Neural progenitor cell (in vitro differentiated cells): ENCODE measurements at regions not wholly inside any gene's neighbourhood (a gene's known extent, or its start where the extent isn't known, plus 50 kb on each side); places are given as distances from the start of the nearest gene placed in this dataset.

ENCODE experiments used
- DNase-seq: peaks from one replicate; pipeline ENCODE4 v3.0.0-alpha.2; 2016; ENCODE audit warnings: low spot score
- H2AFZ ChIP-seq: fragments of 200-600 bp; sonication (generic); replicated peaks from 2 replicates; pipeline ENCODE4 v1.6.1; 2016; ENCODE audit warnings: antibody characterized with exemption
- H3F3A ChIP-seq: fragments of 200-600 bp; sonication (generic); 2 replicates; pipeline ENCODE4 v1.6.1; 2016; ENCODE audit warnings: antibody characterized with exemption, low read depth
- H3K27ac ChIP-seq: fragments of 200-600 bp; sonication (generic); 2 replicates; pipeline ENCODE4 v1.5.1; 2016; ENCODE audit warnings: mild to moderate bottlenecking
- H3K27me3 ChIP-seq: fragments of 200-600 bp; sonication (generic); 2 replicates; pipeline ENCODE4 v1.6.1; 2016; ENCODE audit warnings: mild to moderate bottlenecking, moderate library complexity
- H3K36me3 ChIP-seq: fragments of 200-600 bp; sonication (generic); 2 replicates; pipeline ENCODE4 v1.5.1; 2016
- H3K4me1 ChIP-seq: fragments of 200-600 bp; sonication (generic); 2 replicates; pipeline ENCODE4 v1.6.1; 2016; ENCODE audit warnings: mixed run types
- H3K4me2 ChIP-seq: fragments of 200-600 bp; sonication (generic); 2 replicates; pipeline ENCODE4 v1.6.1; 2016
- H3K4me3 ChIP-seq: fragments of 200-600 bp; sonication (generic); 2 replicates; pipeline ENCODE4 v1.5.1; 2016
- H3K79me2 ChIP-seq: fragments of 200-600 bp; sonication (generic); 2 replicates; pipeline ENCODE4 v1.6.1; 2016; ENCODE audit warnings: low read depth
- H3K9ac ChIP-seq: fragments of 200-600 bp; sonication (generic); 2 replicates; pipeline ENCODE4 v1.6.1; 2016
- H3K9me3 ChIP-seq: fragments of 200-600 bp; sonication (generic); 2 replicates; pipeline ENCODE4 v1.5.1; 2016; ENCODE audit warnings: low read depth
- H4K20me1 ChIP-seq: fragments of 200-600 bp; sonication (generic); 2 replicates; pipeline ENCODE4 v1.6.1; 2016; ENCODE audit warnings: low read depth
- H3K27ac Mint-ChIP-seq: 3 replicates; pipeline ENCODE4 v1.8.0; 2021; ENCODE audit warnings: mixed read lengths
- H3K27me3 Mint-ChIP-seq: 2 replicates; pipeline ENCODE4 v1.8.0; 2022; ENCODE audit warnings: low read depth, mild to moderate bottlenecking, inconsistent platforms, moderate library complexity, mixed read lengths; ENCODE audit not compliant: insufficient read depth
- H3K36me3 Mint-ChIP-seq: 3 replicates; pipeline ENCODE4 v1.8.0; 2021; ENCODE audit warnings: mixed read lengths
- H3K4me1 Mint-ChIP-seq: 3 replicates; pipeline ENCODE4 v1.8.0; 2021; ENCODE audit warnings: mixed read lengths
- H3K4me3 Mint-ChIP-seq: 3 replicates; pipeline ENCODE4 v1.8.0; 2021; ENCODE audit warnings: mild to moderate bottlenecking, moderate library complexity, mixed read lengths
- H3K9me3 Mint-ChIP-seq: 3 replicates; pipeline ENCODE4 v1.8.0; 2020; ENCODE audit warnings: mixed read lengths
- EZH2 ChIP-seq: fragments of 200-600 bp; sonication (generic); IDR thresholded peaks from 2 replicates; pipeline ENCODE4 v1.6.1; 2017; ENCODE audit warnings: antibody characterized with exemption, mild to moderate bottlenecking, moderate library complexity
- EZH2phosphoT487 ChIP-seq: fragments of 200-600 bp; sonication (generic); IDR thresholded peaks from 2 replicates; pipeline ENCODE4 v1.6.1; 2017; ENCODE audit warnings: antibody characterized with exemption
- TF ChIP-seq, protein P1 (sequence below): fragments of 200-600 bp; sonication (generic); IDR thresholded peaks from 2 replicates; pipeline ENCODE4 v1.5.1; 2017; ENCODE audit warnings: antibody characterized with exemption, mild to moderate bottlenecking

DNA sequence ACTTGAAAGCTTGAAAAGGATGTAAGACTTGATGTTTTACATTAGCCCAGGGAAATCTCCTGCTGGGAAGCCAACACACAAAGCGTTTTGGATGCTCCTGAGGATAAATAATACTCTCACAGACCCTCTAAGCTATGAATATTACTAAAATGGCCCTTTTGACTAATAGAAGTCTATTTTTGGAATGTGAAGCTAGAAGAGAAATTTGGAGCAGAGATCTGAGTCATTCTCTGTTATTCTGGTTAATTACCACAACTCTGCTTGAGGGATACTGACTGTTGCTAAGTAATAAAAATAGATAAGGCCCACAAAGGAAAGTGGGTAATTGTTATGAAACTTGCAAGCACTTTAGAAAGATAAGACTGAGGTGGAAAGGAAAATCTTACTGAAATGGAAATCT, 346.2 kb upstream of the STXBP6 start:
- Mint-ChIP-seq H3K27me3 (no peaks in the 10 kb centered on the region), H3K4me1 (peaks cover 20% of the 10 kb centered on the region), H3K36me3 (no peaks in the 10 kb centered on the region), H3K27ac (no peak overlapping the region), H3K9me3 (no peaks in the 10 kb centered on the region), H3K4me3 (no peak overlapping the region)
- Histone ChIP-seq H3K27me3 (peaks cover 5% of the 10 kb centered on the region), H3K27ac (no peak overlapping the region), H3K79me2 (no peaks in the 10 kb centered on the region), H3K4me2 (no peak overlapping the region), H3K4me3 (no peak overlapping the region), H3K36me3 (no peaks in the 10 kb centered on the region), H3K9ac (no peak overlapping the region), H3F3A (no peaks in the 10 kb centered on the region), H2AFZ (no peak overlapping the region), H4K20me1 (no peaks in the 10 kb centered on the region), H3K4me1 (no peaks in the 10 kb centered on the region), H3K9me3 (no peaks in the 10 kb centered on the region)
- no peak for DNase-seq
- TF ChIP-seq, protein P1, sequence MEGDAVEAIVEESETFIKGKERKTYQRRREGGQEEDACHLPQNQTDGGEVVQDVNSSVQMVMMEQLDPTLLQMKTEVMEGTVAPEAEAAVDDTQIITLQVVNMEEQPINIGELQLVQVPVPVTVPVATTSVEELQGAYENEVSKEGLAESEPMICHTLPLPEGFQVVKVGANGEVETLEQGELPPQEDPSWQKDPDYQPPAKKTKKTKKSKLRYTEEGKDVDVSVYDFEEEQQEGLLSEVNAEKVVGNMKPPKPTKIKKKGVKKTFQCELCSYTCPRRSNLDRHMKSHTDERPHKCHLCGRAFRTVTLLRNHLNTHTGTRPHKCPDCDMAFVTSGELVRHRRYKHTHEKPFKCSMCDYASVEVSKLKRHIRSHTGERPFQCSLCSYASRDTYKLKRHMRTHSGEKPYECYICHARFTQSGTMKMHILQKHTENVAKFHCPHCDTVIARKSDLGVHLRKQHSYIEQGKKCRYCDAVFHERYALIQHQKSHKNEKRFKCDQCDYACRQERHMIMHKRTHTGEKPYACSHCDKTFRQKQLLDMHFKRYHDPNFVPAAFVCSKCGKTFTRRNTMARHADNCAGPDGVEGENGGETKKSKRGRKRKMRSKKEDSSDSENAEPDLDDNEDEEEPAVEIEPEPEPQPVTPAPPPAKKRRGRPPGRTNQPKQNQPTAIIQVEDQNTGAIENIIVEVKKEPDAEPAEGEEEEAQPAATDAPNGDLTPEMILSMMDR, result no peak
- no peak for TF ChIP-seq EZH2
- TF ChIP-seq EZH2phosphoT487, result no peak

GRCh38 chr14:25394791-25395391, 344.9 kb upstream of the STXBP6 start:
- Histone ChIP-seq H4K20me1 (no peaks in the 10 kb centered on the region), H3K27ac (no peak overlapping the region), H3K36me3 (no peaks in the 10 kb centered on the region), H3K79me2 (no peaks in the 10 kb centered on the region), H3K9me3 (no peaks in the 10 kb centered on the region), H3K27me3 (no peaks in the 10 kb centered on the region), H3K4me2 (no peak overlapping the region), H3K9ac (no peak overlapping the region), H2AFZ (no peak overlapping the region), H3K4me3 (no peak overlapping the region), H3K4me1 (no peaks in the 10 kb centered on the region), H3F3A (no peaks in the 10 kb centered on the region)
- Mint-ChIP-seq H3K4me3 (no peak overlapping the region), H3K9me3 (no peaks in the 10 kb centered on the region), H3K27ac (no peak overlapping the region), H3K36me3 (no peaks in the 10 kb centered on the region), H3K27me3 (no peaks in the 10 kb centered on the region), H3K4me1 (peaks cover 20% of the 10 kb centered on the region)
- peak; percentile 2 for DNase-seq
- TF ChIP-seq, protein P1, result no peak
- TF ChIP-seq EZH2phosphoT487, result no peak
- no peak for TF ChIP-seq EZH2

- no peak for DNase-seq
- no peak overlapping the region for H3K27ac ChIP-seq
- no peaks in the 10 kb centered on the region for H3K27me3 ChIP-seq
- H3K4me1 ChIP-seq, result no peaks in the 10 kb centered on the region
- H3K79me2 ChIP-seq, result no peaks in the 10 kb centered on the region
- H3K4me3 Mint-ChIP-seq, result no peak overlapping the region
- H3K9ac ChIP-seq, result no peak overlapping the region
- no peaks in the 10 kb centered on the region for H3K36me3 ChIP-seq
- no peaks in the 10 kb centered on the region for H3F3A ChIP-seq
- H3K9me3 Mint-ChIP-seq, result no peaks in the 10 kb centered on the region
- no peaks in the 10 kb centered on the region for H3K27me3 Mint-ChIP-seq
- no peak for TF ChIP-seq EZH2
- TF ChIP-seq, protein P1, result no peak
- TF ChIP-seq EZH2phosphoT487, result no peak
- H3K4me3 ChIP-seq, result no peak overlapping the region
- no peak overlapping the region for H3K27ac Mint-ChIP-seq
- peaks cover 20% of the 10 kb centered on the region for H3K4me1 Mint-ChIP-seq
- no peaks in the 10 kb centered on the region for H4K20me1 ChIP-seq
- H2AFZ ChIP-seq, result no peak overlapping the region
- H3K9me3 ChIP-seq, result no peaks in the 10 kb centered on the region
- H3K36me3 Mint-ChIP-seq, result no peaks in the 10 kb centered on the region
- no peak overlapping the region for H3K4me2 ChIP-seq
Measured at GRCh38 chr14:25394356-25394755, 344.4 kb upstream of the STXBP6 start.
